ENCODE measurements at regions not wholly inside any gene's neighbourhood (a gene's known extent, or its start where the extent isn't known, plus 50 kb on each side); places are given as distances from the start of the nearest gene placed in this dataset.

- in situ Hi-C loops (cut with MboI; ENCODE audit: low pct_unique_long_range_greater_than_20kb, low sequenced_read_pairs, unreplicated experiment), result no loop called here
- no peak for DNase-seq (ENCODE audit: low spot score)
- no peak for TF ChIP-seq CTCF (IDR thresholded peaks at IDR 0.05; ENCODE audit: extremely low read depth, insufficient read depth, missing control alignments)
Measured at GRCh38 chr1:81671038-81671437, 129.7 kb upstream of the ADGRL2 start.

GRCh38 chr1:81670286-81670685, 130.4 kb upstream of the ADGRL2 start:
- in situ Hi-C loops (cut with MboI; ENCODE audit: low pct_unique_long_range_greater_than_20kb, low sequenced_read_pairs, unreplicated experiment), result no loop called here
- no peak for DNase-seq (ENCODE audit: low spot score)
- no peak for TF ChIP-seq CTCF (IDR thresholded peaks at IDR 0.05; ENCODE audit: extremely low read depth, insufficient read depth, missing control alignments)

DNA sequence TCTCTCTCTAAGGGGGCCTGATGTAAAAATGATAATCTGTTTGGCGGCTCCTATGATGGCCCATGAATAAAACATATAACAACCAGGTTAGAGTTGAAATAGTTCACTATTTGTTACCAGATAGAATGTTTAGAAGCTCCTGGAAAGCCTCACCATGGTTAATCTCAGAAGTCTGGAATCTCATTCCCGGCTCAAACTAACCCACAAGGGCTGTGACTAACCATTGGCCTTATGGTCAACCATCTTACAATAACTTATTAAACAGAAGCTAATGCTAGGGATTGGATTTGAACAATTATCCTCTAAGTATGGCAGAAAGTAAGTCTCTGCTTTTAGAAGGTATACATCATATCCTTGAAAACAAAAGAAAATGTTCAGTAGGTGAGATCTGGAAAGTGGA, 134.1 kb upstream of the ADGRL2 start:
- DNase-seq (ENCODE audit: low spot score), result no peak
- in situ Hi-C loops (cut with MboI; ENCODE audit: low pct_unique_long_range_greater_than_20kb, low sequenced_read_pairs, unreplicated experiment), result no loop called here
- no peak for TF ChIP-seq CTCF (IDR thresholded peaks at IDR 0.05; ENCODE audit: extremely low read depth, insufficient read depth, missing control alignments)

- in situ Hi-C loops (cut with MboI; ENCODE audit: low pct_unique_long_range_greater_than_20kb, low sequenced_read_pairs, unreplicated experiment), result no loop called here
- no peak for TF ChIP-seq CTCF (IDR thresholded peaks at IDR 0.05; ENCODE audit: extremely low read depth, insufficient read depth, missing control alignments)
- no peak for DNase-seq (ENCODE audit: low spot score)
Measured at GRCh38 chr1:81664341-81664740, 136.4 kb upstream of the ADGRL2 start.

DNA sequence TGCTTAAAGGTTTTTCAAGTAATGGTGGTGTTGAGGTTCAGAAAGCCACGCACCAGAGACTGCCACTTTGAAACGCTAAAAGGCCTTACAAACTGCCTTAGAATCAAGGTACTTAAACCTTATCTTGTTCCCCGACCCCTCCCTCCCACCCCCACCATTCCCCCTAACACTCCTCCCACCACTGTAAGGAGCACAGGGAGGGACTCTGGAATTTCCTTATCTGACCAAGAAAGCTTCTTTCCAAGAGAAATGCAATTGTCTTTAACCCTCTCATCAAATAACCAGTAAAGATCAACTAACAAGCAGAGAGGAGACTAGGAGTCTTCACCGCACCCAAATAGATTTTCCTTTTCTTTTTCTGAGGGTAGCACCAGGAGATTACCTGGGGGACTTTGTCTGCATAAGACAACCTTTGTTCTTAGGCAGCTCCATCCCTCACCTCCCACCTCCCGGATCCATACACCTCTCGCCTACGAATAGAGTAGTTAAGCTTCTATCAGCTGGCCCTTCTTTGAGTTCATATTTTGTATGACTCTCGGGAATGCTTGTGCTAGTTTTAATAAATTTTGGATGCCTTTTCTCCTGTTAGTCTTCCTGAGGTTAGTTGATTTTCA, 137.7 kb upstream of the ADGRL2 start:
- DNase-seq (ENCODE audit: low spot score), result no peak
- TF ChIP-seq CTCF (IDR thresholded peaks at IDR 0.05; ENCODE audit: extremely low read depth, insufficient read depth, missing control alignments), result no peak
- in situ Hi-C loops (cut with MboI; ENCODE audit: low pct_unique_long_range_greater_than_20kb, low sequenced_read_pairs, unreplicated experiment), result no loop called here

DNA sequence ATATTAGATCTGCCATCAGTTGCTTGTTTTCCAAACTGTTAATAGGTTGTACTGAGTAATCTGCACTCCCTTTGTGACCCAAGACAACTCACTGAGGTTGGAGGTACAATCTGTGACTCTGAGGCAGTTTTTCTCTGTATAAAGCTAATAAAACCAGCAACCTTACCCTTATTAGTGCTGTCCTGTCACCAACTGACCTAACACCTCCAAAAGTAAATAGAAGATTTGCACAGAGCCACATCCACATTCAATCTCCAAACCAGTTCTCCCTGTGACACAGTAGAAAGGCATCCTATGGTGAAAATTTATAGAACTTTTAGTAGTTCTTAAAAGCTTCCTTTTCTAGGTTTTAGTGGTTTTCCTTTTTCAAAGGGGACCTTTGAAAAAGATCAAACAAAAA, 140.4 kb upstream of the ADGRL2 start:
- DNase-seq (ENCODE audit: low spot score), result no peak
- TF ChIP-seq CTCF (IDR thresholded peaks at IDR 0.05; ENCODE audit: extremely low read depth, insufficient read depth, missing control alignments), result no peak
- in situ Hi-C loops (cut with MboI; ENCODE audit: low pct_unique_long_range_greater_than_20kb, low sequenced_read_pairs, unreplicated experiment), result no loop called here

DNA sequence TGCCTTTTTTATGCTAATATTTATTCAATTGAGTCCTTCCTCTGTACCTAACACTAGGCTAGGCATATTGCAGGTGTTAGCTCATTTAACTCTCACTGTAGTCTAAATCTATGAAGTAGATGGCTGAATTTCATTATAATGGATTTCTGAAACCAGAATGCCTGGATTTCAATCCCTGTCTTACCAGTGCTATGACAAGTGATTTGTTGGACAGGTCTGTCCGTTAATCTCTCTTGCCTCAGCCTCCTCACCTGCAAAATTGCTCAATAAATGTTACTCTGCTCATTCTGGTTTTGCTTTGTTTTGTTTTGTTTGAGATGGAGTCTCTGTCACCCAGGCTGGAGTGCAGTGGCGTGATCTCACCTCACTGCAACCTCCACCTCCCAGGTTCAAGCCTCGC, 146.1 kb upstream of the ADGRL2 start:
- in situ Hi-C loops (cut with MboI; ENCODE audit: low pct_unique_long_range_greater_than_20kb, low sequenced_read_pairs, unreplicated experiment), result no loop called here
- DNase-seq (ENCODE audit: low spot score), result no peak
- TF ChIP-seq CTCF (IDR thresholded peaks at IDR 0.05; ENCODE audit: extremely low read depth, insufficient read depth, missing control alignments), result no peak

All from GM13977 (cell line).